ENCODE measurements at regions not wholly inside any gene's neighbourhood (a gene's known extent, or its start where the extent isn't known, plus 50 kb on each side); places are given as distances from the start of the nearest gene placed in this dataset.

DNA sequence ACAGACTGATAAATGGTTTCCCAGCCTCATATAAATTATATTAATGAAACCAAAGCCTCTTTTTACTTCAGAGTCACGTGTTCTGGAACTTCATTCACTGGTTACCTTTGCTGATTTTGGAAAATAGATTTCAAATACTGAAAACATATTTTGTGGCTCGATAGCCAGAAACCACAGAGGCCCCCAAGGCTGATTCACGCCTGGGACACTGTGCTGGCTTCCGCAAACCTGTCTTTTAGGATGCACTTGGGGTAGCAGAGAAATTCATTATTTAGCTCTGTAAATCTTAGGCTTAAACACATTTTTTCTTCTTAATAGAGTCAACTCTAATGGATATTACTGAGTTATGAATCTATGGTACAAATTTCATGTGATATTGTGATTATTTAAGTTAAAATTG, 90.7 kb upstream of the TMEM18 start:
- no peak for DNase-seq (ENCODE audit: low read depth, low spot score)
- POLR2A ChIA-PET = no interaction called here
- no peak overlapping the region for H3K4me3 ChIP-seq (ENCODE audit: low read depth in 2 of 2, low read length in 2 of 2)
- no peaks in the 10 kb centered on the region for H3K4me1 ChIP-seq (ENCODE audit: control insufficient read depth, insufficient read depth, low read length)
- intact Hi-C loops (cut with micrococcal nuclease; ENCODE audit: unreplicated experiment) = no loop called here
- in situ Hi-C loops (cut with HindIII; ENCODE audit: low pct_unique_long_range_greater_than_20kb, low sequenced_read_pairs) = no loop called here
- ATAC-seq = no peak
- BruUV-seq (replicated peaks) = no TSS peak
- H3K9me3 ChIP-seq (ENCODE audit: control insufficient read depth, insufficient read depth, low read depth, low read length) = no peaks in the 10 kb centered on the region
- no peaks in the 10 kb centered on the region for H3K36me3 ChIP-seq (ENCODE audit: control insufficient read depth, insufficient read depth, low read length)
- CTCF ChIA-PET = no interaction called here
- no peaks in the 10 kb centered on the region for H3K27me3 ChIP-seq (ENCODE audit: control insufficient read depth, insufficient read depth, low read length)
- TF ChIP-seq, protein P1, sequence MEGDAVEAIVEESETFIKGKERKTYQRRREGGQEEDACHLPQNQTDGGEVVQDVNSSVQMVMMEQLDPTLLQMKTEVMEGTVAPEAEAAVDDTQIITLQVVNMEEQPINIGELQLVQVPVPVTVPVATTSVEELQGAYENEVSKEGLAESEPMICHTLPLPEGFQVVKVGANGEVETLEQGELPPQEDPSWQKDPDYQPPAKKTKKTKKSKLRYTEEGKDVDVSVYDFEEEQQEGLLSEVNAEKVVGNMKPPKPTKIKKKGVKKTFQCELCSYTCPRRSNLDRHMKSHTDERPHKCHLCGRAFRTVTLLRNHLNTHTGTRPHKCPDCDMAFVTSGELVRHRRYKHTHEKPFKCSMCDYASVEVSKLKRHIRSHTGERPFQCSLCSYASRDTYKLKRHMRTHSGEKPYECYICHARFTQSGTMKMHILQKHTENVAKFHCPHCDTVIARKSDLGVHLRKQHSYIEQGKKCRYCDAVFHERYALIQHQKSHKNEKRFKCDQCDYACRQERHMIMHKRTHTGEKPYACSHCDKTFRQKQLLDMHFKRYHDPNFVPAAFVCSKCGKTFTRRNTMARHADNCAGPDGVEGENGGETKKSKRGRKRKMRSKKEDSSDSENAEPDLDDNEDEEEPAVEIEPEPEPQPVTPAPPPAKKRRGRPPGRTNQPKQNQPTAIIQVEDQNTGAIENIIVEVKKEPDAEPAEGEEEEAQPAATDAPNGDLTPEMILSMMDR (IDR thresholded peaks at IDR 0.05) = no peak
- TF ChIP-seq SIN3A (IDR thresholded peaks at IDR 0.05; ENCODE audit: borderline replicate concordance, insufficient read depth, low read depth, low read length) (no peak), TCF7L2 (IDR thresholded peaks at IDR 0.05; ENCODE audit: low read depth, low read length) (no peak), POLR2AphosphoS5 (IDR thresholded peaks at IDR 0.05; ENCODE audit: low read depth, low read length) (no peak)
- TF ChIP-seq, protein P2, sequence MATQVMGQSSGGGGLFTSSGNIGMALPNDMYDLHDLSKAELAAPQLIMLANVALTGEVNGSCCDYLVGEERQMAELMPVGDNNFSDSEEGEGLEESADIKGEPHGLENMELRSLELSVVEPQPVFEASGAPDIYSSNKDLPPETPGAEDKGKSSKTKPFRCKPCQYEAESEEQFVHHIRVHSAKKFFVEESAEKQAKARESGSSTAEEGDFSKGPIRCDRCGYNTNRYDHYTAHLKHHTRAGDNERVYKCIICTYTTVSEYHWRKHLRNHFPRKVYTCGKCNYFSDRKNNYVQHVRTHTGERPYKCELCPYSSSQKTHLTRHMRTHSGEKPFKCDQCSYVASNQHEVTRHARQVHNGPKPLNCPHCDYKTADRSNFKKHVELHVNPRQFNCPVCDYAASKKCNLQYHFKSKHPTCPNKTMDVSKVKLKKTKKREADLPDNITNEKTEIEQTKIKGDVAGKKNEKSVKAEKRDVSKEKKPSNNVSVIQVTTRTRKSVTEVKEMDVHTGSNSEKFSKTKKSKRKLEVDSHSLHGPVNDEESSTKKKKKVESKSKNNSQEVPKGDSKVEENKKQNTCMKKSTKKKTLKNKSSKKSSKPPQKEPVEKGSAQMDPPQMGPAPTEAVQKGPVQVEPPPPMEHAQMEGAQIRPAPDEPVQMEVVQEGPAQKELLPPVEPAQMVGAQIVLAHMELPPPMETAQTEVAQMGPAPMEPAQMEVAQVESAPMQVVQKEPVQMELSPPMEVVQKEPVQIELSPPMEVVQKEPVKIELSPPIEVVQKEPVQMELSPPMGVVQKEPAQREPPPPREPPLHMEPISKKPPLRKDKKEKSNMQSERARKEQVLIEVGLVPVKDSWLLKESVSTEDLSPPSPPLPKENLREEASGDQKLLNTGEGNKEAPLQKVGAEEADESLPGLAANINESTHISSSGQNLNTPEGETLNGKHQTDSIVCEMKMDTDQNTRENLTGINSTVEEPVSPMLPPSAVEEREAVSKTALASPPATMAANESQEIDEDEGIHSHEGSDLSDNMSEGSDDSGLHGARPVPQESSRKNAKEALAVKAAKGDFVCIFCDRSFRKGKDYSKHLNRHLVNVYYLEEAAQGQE (IDR thresholded peaks at IDR 0.05; ENCODE audit: insufficient read depth in 1 of 2, low read depth in 2 of 2, low read length in 1 of 2) = no peak
- no peak overlapping the region for H3K27ac ChIP-seq (ENCODE audit: low read length)

DNA sequence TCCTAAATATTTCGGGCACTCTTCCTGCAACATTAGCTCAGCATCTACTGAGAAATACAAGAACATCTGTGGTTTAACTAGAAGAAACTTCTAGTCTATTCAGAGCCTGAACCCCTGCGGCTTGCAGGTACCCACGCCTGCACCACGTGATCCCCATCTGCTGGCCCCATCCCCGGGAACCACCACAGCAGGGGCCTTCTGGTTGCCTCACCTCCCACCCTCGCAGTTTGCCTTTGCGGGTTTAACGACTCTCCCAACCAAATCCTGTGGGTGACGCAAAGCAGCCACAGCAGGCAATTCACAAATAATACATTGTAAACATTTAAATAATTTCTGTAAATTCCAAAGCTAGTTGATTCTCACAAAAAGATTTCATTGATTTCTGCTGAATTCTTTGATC, 90.2 kb upstream of the TMEM18 start:
- H3K4me1 ChIP-seq (ENCODE audit: control insufficient read depth, insufficient read depth, low read length) = no peaks in the 10 kb centered on the region
- no peak overlapping the region for H3K27ac ChIP-seq (ENCODE audit: low read length)
- intact Hi-C loops (cut with micrococcal nuclease; ENCODE audit: unreplicated experiment) (no loop called here), in situ Hi-C loops (cut with HindIII; ENCODE audit: low pct_unique_long_range_greater_than_20kb, low sequenced_read_pairs) (no loop called here)
- ATAC-seq (no peak), DNase-seq (ENCODE audit: low read depth, low spot score) (no peak)
- no peak overlapping the region for H3K4me3 ChIP-seq (ENCODE audit: low read depth in 2 of 2, low read length in 2 of 2)
- H3K27me3 ChIP-seq (ENCODE audit: control insufficient read depth, insufficient read depth, low read length) = no peaks in the 10 kb centered on the region
- BruUV-seq (replicated peaks) = no TSS peak
- CTCF ChIA-PET = no interaction called here
- POLR2A ChIA-PET = no interaction called here
- H3K9me3 ChIP-seq (ENCODE audit: control insufficient read depth, insufficient read depth, low read depth, low read length) = no peaks in the 10 kb centered on the region
- TF ChIP-seq POLR2AphosphoS5 (IDR thresholded peaks at IDR 0.05; ENCODE audit: low read depth, low read length) (no peak), SIN3A (IDR thresholded peaks at IDR 0.05; ENCODE audit: borderline replicate concordance, insufficient read depth, low read depth, low read length) (no peak), TCF7L2 (IDR thresholded peaks at IDR 0.05; ENCODE audit: low read depth, low read length) (no peak)
- TF ChIP-seq, protein P2 (IDR thresholded peaks at IDR 0.05; ENCODE audit: insufficient read depth in 1 of 2, low read depth in 2 of 2, low read length in 1 of 2) = no peak
- TF ChIP-seq, protein P1 (IDR thresholded peaks at IDR 0.05) = no peak
- H3K36me3 ChIP-seq (ENCODE audit: control insufficient read depth, insufficient read depth, low read length) = no peaks in the 10 kb centered on the region
